NCI-H2107 treated with DMSO at 0.1 percent for 48 hours (cell line): ENCODE measurements at regions not wholly inside any gene's neighbourhood (a gene's known extent, or its start where the extent isn't known, plus 50 kb on each side); places are given as distances from the start of the nearest gene placed in this dataset.
"Not testable (repeated sequence)": the region's sequence is repeated elsewhere in the genome, so short reads cannot be mapped to it uniquely, and the experiment has no call there.

Experiments used
- DNase-seq: peaks from one replicate; lab custom pipeline; 2025; ENCODE audit not compliant: unreplicated experiment; lab: John Stamatoyannopoulos, UW

- peak; percentile 74 for DNase-seq
These were observed 224.2 kb upstream of the IRS2 start for GRCh38 chr13:110010404-110011138.

DNA sequence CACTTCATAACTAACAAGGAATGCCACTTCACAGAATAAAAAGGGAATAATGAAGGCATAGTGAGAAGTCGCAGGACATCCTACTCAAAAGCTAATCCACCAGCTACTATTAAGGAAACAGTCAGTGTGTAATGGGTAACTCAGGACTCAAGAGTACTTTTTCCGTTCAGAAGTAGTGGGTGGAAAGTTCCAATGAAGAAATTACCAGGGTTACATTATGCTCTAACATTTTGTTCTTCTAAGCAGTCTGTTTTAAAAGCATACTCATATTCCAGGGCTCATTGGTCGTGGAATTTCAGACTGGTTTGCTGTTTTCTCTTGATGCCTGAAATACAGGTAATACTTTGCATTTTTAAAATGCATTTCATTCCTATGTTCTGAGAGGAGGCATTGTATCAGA is 222.4 kb upstream of the IRS2 start:
- no peak for DNase-seq

- no peak for DNase-seq
These were observed 219.9 kb upstream of the IRS2 start for GRCh38 chr13:110006304-110006703.

DNA sequence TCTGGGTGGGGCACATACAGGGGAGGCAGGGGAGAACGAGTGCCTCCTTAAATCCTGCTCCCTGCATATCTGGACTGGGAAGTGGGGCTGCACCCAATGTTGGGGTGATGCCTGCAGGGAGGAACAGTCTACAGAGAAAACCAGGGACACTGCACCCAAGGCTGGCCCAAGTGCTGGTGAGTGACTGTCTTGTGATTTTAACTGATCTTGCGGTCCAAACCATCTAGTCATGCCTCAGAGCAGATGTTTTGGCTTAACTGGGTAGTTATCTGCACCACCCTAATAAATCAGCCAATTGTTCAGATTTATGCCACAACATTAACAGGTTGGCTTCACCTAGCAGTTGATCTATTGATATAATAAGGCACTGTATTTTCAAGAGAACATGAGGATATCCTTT is 219.2 kb upstream of the IRS2 start:
- no peak for DNase-seq

DNA sequence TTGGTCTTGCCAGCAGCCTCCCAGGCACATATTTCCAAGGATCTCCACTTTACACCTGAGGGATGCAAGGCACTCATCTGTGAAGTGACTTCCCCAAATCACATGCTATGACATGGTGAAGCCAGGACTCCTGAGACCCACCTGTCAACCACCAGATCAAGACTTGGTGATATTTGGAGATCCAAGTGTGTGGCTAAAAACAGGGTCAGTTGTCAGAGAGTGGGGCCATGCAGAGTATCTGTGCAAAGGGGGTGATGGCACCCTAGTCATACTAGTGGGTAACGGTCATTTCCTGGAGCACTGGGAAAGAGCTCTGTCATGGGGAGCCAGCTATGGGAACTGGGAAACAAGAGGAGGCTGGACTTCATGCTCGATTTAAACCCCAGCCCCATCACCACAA is 218.4 kb upstream of the IRS2 start:
- DNase-seq, result no peak

DNA sequence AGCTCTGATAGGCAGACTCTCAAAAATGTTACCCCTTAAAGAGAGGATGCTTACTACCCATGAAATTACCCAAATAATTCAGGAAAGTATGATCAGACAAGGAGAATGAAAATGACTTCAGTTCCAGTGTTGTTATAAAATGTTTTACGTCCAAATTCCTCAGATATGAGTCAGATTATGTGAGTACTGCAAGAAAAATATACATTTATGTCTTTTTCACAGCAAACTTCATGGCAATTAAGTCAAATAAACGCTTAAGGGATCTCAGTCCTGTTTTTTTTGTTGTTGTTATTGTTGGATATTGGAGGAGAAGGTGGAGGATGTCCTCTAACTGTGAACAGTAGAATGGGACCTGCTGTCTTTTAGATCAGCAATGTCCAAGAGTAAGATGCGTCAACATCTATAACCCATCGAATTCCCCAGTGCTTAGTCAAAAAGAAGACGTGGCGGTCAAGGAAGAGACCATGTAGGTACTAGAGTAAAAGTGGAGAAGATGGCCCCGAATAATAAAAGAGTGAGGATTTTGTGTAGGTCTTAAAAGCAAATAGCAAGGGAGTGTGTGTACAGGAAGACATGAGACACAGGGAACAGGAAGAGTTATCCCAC is 215.4 kb upstream of the IRS2 start:
- DNase-seq, result no peak

- no peak for DNase-seq
These were observed 214.4 kb upstream of the IRS2 start for GRCh38 chr13:110000534-110001345.

DNA sequence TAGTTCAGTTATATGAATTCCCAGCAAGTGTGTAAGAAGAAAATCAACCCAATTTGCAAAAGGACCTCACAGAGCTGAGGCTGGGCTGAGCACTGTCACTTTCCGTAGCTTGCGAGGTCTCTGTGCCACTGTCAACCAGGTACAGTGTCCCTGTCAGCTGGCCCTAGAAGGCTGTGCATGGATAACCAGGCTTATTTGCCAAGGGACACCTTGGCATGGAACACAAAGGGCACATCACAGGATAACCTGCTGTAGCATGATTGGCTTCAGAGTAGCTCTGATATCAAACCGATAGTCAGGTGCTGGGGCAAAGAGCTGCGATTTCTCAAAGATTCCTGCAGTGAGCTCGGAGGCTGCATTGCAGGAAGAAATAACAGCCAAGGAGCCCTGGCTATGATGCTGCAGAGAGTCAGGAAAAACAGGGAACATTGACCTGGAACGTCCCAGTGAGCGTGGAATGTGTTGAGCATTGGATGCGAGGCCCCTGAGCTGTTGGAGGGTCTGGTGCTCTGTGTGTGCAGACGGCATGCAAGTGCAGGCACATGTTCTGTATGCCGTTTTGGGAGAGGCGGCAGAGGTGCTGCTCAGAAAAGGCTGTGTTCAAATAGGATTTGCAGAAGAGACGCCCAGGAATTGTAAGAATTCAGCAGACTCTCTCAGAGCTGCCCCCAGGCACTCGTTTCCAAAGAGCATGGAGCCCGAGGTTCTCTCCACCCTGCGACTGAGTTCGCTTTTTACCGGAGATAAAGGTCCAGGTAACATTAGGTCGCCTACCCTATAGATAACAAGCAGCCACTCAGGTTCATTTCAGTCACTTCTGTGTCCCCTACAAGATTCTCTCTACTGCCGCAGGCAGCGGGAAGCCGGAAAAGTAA is 213.5 kb upstream of the IRS2 start:
- DNase-seq, result no peak

- no peak for DNase-seq
These were observed 212.5 kb upstream of the IRS2 start for GRCh38 chr13:109998684-109999533.

DNA sequence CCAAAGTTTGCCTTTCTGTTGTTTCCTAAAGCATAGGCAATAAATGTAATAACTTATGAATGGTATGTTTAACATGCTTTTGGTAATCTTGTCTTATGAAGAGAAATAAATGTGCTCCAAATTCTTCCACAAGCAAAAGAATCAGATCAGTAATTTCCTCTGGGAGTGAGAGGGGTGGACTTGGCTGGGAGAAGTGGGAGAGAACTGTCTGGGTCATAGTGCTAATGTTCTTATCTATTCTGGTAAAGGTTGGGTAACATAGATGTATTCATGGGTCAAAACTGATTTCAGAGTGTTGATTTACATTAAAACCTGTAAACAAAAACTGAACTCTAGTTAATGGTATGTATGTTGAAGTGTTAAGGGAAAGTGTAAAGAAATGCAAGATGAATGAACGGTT is 211.7 kb upstream of the IRS2 start:
- DNase-seq, result no peak

DNA sequence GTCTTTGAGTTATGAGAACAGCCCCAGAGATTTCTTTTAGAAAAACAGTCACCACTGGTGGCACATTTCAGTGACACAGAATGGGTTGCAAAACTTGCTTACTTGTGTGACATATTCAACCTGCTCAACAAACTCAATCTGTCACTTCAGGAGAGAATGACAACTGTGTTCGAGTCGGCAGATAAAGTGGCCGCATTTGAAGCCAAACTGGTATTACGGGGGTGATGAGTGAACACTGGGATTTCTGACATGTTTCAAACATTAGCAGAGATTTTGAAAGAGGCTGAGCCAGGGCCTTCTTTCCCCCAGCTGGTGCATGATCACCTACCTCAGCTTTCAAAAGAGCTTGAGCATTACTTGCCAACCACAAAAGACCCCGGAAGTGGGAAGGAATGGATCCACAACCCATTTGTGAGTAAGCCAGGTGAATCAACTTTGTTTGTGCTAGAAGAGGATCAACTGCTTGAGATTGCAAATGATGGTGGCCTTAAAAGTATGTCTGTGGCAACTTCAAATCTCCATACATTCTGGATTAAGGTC is 210.7 kb upstream of the IRS2 start:
- not testable (repeated sequence) for DNase-seq

- DNase-seq, result no peak
These were observed 210.1 kb upstream of the IRS2 start for GRCh38 chr13:109996404-109996960.

GRCh38 chr13:109995578-109995977 is 209.2 kb upstream of the IRS2 start:
- DNase-seq, result no peak

DNA sequence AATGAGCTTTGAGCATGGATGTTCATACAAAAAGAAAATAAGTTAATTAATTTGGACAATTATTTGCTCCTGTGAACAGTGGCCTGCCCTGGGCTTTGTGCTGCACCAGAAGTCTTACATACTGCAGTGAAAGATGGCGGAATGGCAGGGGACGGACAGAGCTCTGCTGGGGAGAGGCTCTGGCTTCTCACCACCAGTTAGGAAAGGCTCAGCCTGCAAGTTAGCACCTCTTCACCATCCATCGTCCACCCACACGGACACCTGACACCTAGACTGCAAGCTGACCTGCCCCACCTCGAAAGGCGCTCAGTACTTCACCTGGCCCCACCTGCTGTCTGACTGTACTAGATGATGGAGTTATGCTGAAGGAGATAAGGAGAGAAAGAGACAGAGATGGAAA is 203.9 kb upstream of the IRS2 start:
- DNase-seq, result peak; percentile 4

- DNase-seq, result no peak
These were observed 203.3 kb upstream of the IRS2 start for GRCh38 chr13:109989686-109990085.

GRCh38 chr13:109989155-109989554 is 202.8 kb upstream of the IRS2 start:
- no peak for DNase-seq

DNA sequence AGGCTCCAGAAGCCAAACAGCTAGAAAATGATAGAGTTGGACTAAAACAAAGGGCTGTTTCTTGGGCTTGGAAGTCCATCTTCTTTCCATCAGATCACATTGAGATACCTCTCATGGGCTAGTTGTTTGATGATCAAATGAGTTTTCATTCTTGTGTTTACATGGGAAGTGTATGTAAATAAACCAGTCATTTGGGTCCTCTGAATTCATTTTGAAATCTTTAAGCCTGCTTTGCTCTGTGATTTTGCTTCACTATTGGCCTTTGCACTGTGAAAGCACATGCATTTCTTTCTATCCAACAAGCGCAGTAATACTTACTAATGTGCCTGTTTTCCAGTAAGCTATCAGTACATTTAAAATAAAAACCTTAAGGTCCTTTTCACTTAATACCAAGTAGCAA is 200.5 kb upstream of the IRS2 start:
- DNase-seq, result no peak

DNA sequence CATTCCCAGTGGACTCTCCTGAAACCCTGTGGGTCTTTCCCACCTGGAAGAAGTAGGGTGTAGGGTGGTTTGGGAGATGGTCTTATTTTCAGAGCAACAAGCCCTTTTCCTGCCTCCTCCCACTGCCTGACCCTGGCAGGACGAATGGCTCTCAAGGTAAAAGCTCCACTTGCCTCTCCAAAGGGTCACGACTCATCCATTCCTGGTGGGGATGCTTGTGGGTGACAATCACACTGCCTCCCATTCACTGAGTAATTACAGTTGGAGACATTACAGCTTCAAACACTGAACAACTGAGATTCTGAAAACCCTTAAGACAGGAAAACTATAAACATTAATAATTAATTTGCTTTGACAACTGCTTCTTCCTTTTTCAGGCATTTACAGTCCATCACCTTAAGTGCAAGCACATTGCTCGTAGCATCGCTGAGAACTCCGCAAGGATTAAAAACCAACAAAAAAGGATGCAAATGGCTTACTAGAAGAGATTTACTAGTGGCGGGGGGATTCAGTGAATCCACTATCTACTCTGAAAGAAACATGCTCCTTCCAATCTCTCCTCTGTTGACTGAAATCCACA is 199.6 kb upstream of the IRS2 start:
- no peak for DNase-seq

DNA sequence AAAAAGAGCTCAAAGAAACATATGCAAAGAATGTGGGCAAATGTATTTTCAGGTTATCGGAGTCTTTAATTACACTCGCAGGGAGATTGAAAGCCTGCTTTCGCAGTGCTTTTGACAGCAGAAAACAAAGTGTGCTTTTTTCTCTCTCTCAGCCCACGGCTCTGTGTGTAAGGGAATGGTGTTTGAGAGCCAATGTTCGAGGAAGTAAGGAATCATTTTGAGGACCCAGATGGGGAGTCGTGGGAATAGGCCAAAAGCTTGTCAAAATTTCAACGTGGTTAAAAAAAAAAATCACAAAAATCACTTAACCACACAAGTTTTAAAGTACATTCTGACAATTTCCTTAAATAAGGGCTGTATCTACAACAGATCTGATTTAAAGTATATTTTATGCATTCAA is 197.1 kb upstream of the IRS2 start:
- no peak for DNase-seq
